Spleen (tissue), 11 donors: ENCODE measurements at regions not wholly inside any gene's neighbourhood (a gene's known extent, or its start where the extent isn't known, plus 50 kb on each side); places are given as distances from the start of the nearest gene placed in this dataset.

Experiments
- DNase-seq: peaks from one replicate; pipeline ENCODE4 v3.0.0-alpha.2; 2020
- H3K27ac ChIP-seq, 8 donors: fragments of 200-600 bp; sonication (generic) in 7 of 8; 1 replicate in 4 of 8; 2 replicates in 4 of 8; pipeline versions ENCODE4 v1.5.0 to v1.8.0; 2016 to 2021; ENCODE audit warnings: inconsistent platforms in 4 of 8, mild to moderate bottlenecking in 4 of 8, moderate library complexity in 1 of 8
- H3K27me3 ChIP-seq, 7 donors: fragments of 200-600 bp; sonication (generic) in 6 of 7; replicated peaks in 1 of 7; 1 replicate in 4 of 7; 2 replicates in 3 of 7; pipeline versions ENCODE4 v1.5.0 to v1.8.0; 2016 to 2021; ENCODE audit warnings: inconsistent platforms in 3 of 7, mild to moderate bottlenecking in 1 of 7
- H3K36me3 ChIP-seq, 6 donors: fragments of 200-600 bp; sonication (generic) in 5 of 6; 1 replicate in 4 of 6; 2 replicates in 2 of 6; pipeline versions ENCODE4 v1.5.0 to v1.8.0; 2016 to 2021; ENCODE audit warnings: inconsistent platforms in 2 of 6
- H3K4me1 ChIP-seq, 6 donors: fragments of 200-600 bp; sonication (generic) in 5 of 6; 1 replicate in 3 of 6; 2 replicates in 3 of 6; pipeline versions ENCODE4 v1.5.0 to v1.8.0; 2016 to 2021; ENCODE audit warnings: inconsistent platforms in 3 of 6
- H3K4me3 ChIP-seq, 8 donors: fragments of 200-600 bp; sonication (generic) in 7 of 8; 1 replicate in 4 of 8; 2 replicates in 4 of 8; pipeline versions ENCODE4 v1.5.0 to v1.8.0; 2016 to 2021; ENCODE audit warnings: inconsistent platforms in 4 of 8, mild to moderate bottlenecking in 4 of 8, moderate library complexity in 2 of 8
- H3K9me3 ChIP-seq, 8 donors: fragments of 200-600 bp; sonication (generic) in 7 of 8; 1 replicate in 4 of 8; 2 replicates in 4 of 8; pipeline versions ENCODE4 v1.5.0 to v1.8.0; 2016 to 2021; ENCODE audit warnings: inconsistent platforms in 4 of 8
- CTCF ChIP-seq, 11 experiments: fragments of 200-600 bp in 7 of 11; fragments of 450-650 bp in 4 of 11; sonication (generic) in 4 of 11; IDR thresholded peaks in 8 of 11; conservative IDR thresholded peaks in 3 of 11; 1 replicate in 7 of 11; 2 replicates in 4 of 11; pipeline versions ENCODE4 v1.4.0 to v1.8.0; 2016 to 2021; ENCODE audit warnings: antibody characterized with exemption in 11 of 11, inconsistent platforms in 4 of 11, mild to moderate bottlenecking in 1 of 11
- POLR2A ChIP-seq, 3 donors: fragments of 450-650 bp; IDR thresholded peaks; one replicate each; pipeline ENCODE4 v1.5.1; 2017; ENCODE audit warnings: antibody characterized with exemption in 3 of 3, mild to moderate bottlenecking in 1 of 3
- POLR2AphosphoS5 ChIP-seq, 3 donors: sonication (generic); formaldehyde crosslinking; IDR thresholded peaks; one replicate each; pipeline ENCODE4 v1.5.1; 2017; ENCODE audit warnings: antibody characterized with exemption in 3 of 3
- WGBS, 5 donors: extraction: QIAGEN DNeasy Blood & Tissue Kit in 3 of 5; methylation state at CpG; one replicate each; pipeline versions ENCODE4 v1.1.5 to v1.1.7; 2013 to 2018; 5-methylcytosine and 5-hydroxymethylcytosine counted together
- intact Hi-C: fragments of 100-400 bp; cut with DNase I; formaldehyde crosslinking; loops from one replicate; pipeline ENCODE4 v1.15.0; 2023; ENCODE audit warnings: low total_unique reads
- donor health status: healthy with polysubstance abuse.
- donor health status: DM: no; HTN: no; CAD: no; lungs with moderate emphysema.
- donor health status: DM: no; HTN: no; CAD: no.
- donor health status: Bipolar disorder and iron deficiency.
- donor health status: healthy.
- donor health status: DM: no; HTN: no; CAD: no.
- donor health status: DM: yes; HTN: yes; CAD: no.

DNA sequence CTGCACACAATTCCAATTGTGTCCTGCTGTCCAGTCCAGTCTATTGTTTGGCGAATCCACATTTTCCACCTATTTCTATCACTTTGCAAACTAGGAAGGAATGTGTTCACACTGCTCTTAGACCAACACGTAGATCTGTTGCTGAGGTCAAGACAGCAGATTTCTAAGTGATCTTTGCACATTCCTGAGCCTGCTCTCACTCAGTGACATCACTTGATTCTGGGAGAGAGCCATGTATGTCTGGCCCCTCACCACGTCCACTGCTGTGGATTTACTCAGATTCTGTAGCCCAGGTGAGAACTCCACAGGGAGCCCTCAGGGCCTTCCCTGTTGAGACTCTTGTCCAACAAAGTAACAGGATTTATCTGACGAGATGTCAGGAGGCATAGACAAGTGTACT, 317.2 kb downstream of the TSN start:
- DNase-seq, result no peak
- TF ChIP-seq POLR2AphosphoS5 (IDR thresholded peaks at IDR 0.05) (no peak), CTCF (IDR thresholded peaks at IDR 0.05 in 8 of 11, conservative IDR thresholded peaks at IDR 0.05 in 3 of 11) (no peak), POLR2A (IDR thresholded peaks at IDR 0.05) (no peak)
- Histone ChIP-seq H3K4me1 (no peaks in the 10 kb centered on the region), H3K36me3 (no peaks in the 10 kb centered on the region), H3K9me3 (no peaks in the 10 kb centered on the region), H3K4me3 (no peak overlapping the region), H3K27ac (no peak overlapping the region), H3K27me3 (no peaks in the 10 kb centered on the region)
- intact Hi-C loops, result no loop called here
- 75 to 90% (median 82%) methylated on average over 4 of the region's 4 CpGs for WGBS, 5 donors

DNA sequence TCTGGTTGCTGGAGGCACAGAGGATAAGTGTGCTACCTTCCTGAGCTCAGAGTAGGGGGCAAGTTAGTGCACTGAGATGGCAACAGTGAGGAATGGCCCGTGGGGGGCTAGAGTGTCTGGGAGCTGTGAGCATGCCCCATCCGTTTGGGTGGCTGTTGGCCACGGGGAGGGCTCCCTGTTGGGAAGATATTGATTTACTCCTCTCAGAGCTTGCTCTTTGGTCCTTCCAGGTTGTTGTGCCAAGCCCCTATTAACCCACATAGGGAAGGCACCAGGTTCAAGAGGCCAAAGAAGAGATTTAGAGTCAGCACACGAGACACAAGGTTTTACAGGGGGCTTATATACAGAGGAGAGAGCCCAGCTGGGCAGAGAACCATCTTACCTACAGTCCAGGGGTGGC, 318.8 kb downstream of the TSN start:
- TF ChIP-seq POLR2AphosphoS5 (IDR thresholded peaks at IDR 0.05) (no peak), POLR2A (IDR thresholded peaks at IDR 0.05) (no peak), CTCF (IDR thresholded peaks at IDR 0.05 in 8 of 11, conservative IDR thresholded peaks at IDR 0.05 in 3 of 11) (no peak)
- Histone ChIP-seq H3K4me3 (no peak overlapping the region), H3K36me3 (no peaks in the 10 kb centered on the region), H3K9me3 (no peaks in the 10 kb centered on the region), H3K27ac (no peak overlapping the region), H3K4me1 (no peaks in the 10 kb centered on the region), H3K27me3 (no peaks in the 10 kb centered on the region)
- 68 to 81% (median 72%) methylated on average over 4 of the region's 4 CpGs for WGBS, 5 donors
- DNase-seq, result no peak
- intact Hi-C loops, result no loop called here

GRCh38 chr2:122075381-122075780, 319.9 kb downstream of the TSN start:
- H3K36me3 ChIP-seq, result no peaks in the 10 kb centered on the region
- 80 to 92% (median 83%) methylated on average over 4 of the region's 4 CpGs for WGBS, 5 donors
- TF ChIP-seq POLR2A (IDR thresholded peaks at IDR 0.05), result no peak
- TF ChIP-seq POLR2AphosphoS5 (IDR thresholded peaks at IDR 0.05), result no peak
- no peak for TF ChIP-seq CTCF (IDR thresholded peaks at IDR 0.05 in 8 of 11, conservative IDR thresholded peaks at IDR 0.05 in 3 of 11)
- H3K4me3 ChIP-seq, result no peak overlapping the region
- intact Hi-C loops, result no loop called here
- H3K27me3 ChIP-seq, result no peaks in the 10 kb centered on the region
- H3K27ac ChIP-seq, result no peak overlapping the region
- H3K9me3 ChIP-seq, result no peaks in the 10 kb centered on the region
- no peak for DNase-seq
- no peaks in the 10 kb centered on the region for H3K4me1 ChIP-seq

DNA sequence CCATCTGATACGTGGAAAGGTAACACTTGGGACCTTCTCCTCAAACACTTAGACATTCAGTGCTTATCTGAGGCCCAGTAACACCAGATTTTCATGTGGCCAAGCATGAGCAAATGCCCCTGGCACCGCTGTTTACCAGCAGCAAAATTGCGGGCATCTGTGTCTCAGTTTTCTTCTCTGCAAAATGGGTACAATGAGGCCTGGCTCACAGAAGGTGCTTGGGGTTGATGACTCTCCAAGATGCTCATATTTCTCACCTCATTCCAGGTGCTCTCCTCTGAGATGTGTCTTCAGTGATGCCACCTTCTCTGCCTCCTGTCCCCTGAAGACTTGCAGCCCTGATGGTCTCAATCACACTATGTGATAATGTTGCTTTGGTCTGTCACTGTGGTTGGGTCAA, 321.7 kb downstream of the TSN start:
- 84 to 100% (median 93%) methylated on average over 3 of the region's 3 CpGs for WGBS, 5 donors
- no peak overlapping the region for H3K4me3 ChIP-seq
- no peak for TF ChIP-seq POLR2A (IDR thresholded peaks at IDR 0.05)
- no peak for TF ChIP-seq POLR2AphosphoS5 (IDR thresholded peaks at IDR 0.05)
- no peak for TF ChIP-seq CTCF (IDR thresholded peaks at IDR 0.05 in 8 of 11, conservative IDR thresholded peaks at IDR 0.05 in 3 of 11)

More for the DNA sequence above, 321.7 kb downstream of the TSN start:
- no peaks in the 10 kb centered on the region for H3K27me3 ChIP-seq
- no peaks in the 10 kb centered on the region for H3K4me1 ChIP-seq
- no peaks in the 10 kb centered on the region for H3K36me3 ChIP-seq
- no peak overlapping the region for H3K27ac ChIP-seq
- no peaks in the 10 kb centered on the region for H3K9me3 ChIP-seq
- DNase-seq, result no peak
- intact Hi-C loops, result no loop called here
